ENCODE measurements at regions not wholly inside any gene's neighbourhood (a gene's known extent, or its start where the extent isn't known, plus 50 kb on each side); places are given as distances from the start of the nearest gene placed in this dataset.
"Not testable (repeated sequence)": the region's sequence is repeated elsewhere in the genome, so short reads cannot be mapped to it uniquely, and the experiment has no call there.

- DNase-seq: not testable (repeated sequence)
Measured at GRCh38 chr3:127435299-127435698, 147.5 kb upstream of the PRR20G start.

- no peak for DNase-seq
Measured at GRCh38 chr3:127431066-127431465, 143.2 kb upstream of the PRR20G start.

- DNase-seq: no peak
Measured at GRCh38 chr3:127428344-127428997, 140.6 kb upstream of the PRR20G start.

GRCh38 chr3:127427666-127428065 lies 139.8 kb upstream of the PRR20G start:
- DNase-seq: no peak

- DNase-seq: no peak
Measured at GRCh38 chr3:127427156-127427555, 139.3 kb upstream of the PRR20G start.

- no peak for DNase-seq
Measured at GRCh38 chr3:127426444-127427153, 138.8 kb upstream of the PRR20G start.

- DNase-seq: no peak
Measured at GRCh38 chr3:127425505-127426443, 137.9 kb upstream of the PRR20G start.

- no peak for DNase-seq
Measured at GRCh38 chr3:127424766-127425504, 137.1 kb upstream of the PRR20G start.

GRCh38 chr3:127423856-127424765 lies 136.3 kb upstream of the PRR20G start:
- DNase-seq: no peak

- no peak for DNase-seq
Measured at GRCh38 chr3:127422663-127423375, 135.0 kb upstream of the PRR20G start.

- no peak for DNase-seq
Measured at GRCh38 chr3:127421943-127422662, 134.3 kb upstream of the PRR20G start.

- DNase-seq: no peak
Measured at GRCh38 chr3:127420829-127421228, 133.0 kb upstream of the PRR20G start.

- no peak for DNase-seq
Measured at GRCh38 chr3:127419641-127420553, 132.1 kb upstream of the PRR20G start.

- DNase-seq: no peak
Measured at GRCh38 chr3:127419182-127419581, 131.3 kb upstream of the PRR20G start.

- no peak for DNase-seq
Measured at GRCh38 chr3:127418560-127419147, 130.8 kb upstream of the PRR20G start.

GRCh38 chr3:127417709-127418559 lies 130.1 kb upstream of the PRR20G start:
- no peak for DNase-seq

- no peak for DNase-seq
Measured at GRCh38 chr3:127413871-127414270, 126.0 kb upstream of the PRR20G start.

GRCh38 chr3:127413318-127413673 lies 125.5 kb upstream of the PRR20G start:
- no peak for DNase-seq
